COLO668 (cell line): ENCODE measurements at regions not wholly inside any gene's neighbourhood (a gene's known extent, or its start where the extent isn't known, plus 50 kb on each side); places are given as distances from the start of the nearest gene placed in this dataset.

Source experiments
- DNase-seq: peaks from one replicate; lab custom pipeline; 2025; ENCODE audit not compliant: unreplicated experiment; lab: John Stamatoyannopoulos, UW

DNA sequence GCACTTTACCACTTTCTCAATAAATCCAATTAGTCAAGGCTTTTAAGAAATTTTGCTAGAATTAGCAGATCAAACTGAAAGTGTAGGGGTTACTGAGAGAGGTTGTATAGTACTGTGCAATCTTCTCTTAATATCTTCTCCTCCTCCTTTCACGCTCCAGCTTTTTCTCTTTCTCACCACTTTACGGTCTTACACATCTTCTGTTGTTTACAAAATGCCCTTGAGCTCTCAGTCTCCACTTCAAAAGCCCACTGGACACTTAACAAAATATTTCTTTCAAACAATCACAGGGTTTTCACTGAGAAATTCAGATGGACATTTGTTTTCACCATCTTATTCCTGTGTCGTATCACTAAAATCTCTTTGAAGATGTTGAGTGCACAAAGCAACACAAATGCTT, 678.2 kb downstream of the ADGRL2 start:
- no peak for DNase-seq

DNA sequence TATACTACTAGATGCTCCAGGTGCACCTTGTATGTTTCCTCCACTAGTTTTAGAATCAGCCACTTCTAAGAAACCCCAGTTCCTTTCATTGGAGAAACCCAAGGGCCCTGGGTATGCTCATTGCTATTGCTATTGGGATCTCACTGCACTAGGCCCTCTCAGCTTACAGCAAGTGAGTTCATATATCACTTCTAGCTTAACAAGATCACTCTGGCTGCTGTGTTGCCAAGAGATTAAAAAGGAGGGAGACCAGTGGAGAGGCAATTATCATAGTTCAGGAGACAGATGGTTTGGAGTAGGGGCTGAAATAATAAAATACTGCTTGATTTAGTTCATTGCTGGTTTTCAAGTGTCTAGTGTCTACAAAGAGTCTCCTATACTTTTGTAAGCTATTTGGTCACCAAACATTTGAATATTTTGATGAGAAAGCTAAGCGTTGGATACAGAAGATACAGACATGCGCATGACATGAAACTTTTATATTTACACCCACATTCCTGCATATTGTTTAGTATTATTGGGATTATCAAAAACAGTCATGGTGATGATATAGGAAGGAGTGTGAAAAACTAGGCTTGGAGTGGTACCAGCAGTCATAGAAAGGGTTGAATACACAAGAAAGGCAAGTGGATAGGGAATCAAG, 671.9 kb downstream of the ADGRL2 start:
- no peak for DNase-seq

GRCh38 chr1:82466891-82467290, 666.2 kb downstream of the ADGRL2 start:
- no peak for DNase-seq

DNA sequence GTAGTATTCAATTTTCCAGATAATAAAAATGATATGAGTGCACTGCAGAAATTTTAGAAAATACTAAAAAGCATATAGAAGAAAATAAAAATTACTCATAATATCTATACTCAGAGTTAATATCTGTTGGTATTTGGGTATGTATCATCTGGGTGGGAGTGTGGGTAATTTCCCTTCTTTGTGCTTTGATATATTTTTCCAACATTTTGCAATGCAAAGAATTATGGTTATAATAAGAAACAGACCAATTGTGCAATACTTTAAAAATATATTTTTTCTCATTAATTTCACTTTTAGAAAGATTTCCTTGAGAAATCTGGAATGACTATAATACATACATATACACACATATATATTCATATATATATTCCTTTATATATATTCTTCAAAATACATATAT, 665.7 kb downstream of the ADGRL2 start:
- DNase-seq = no peak

GRCh38 chr1:82465024-82465423, 664.3 kb downstream of the ADGRL2 start:
- DNase-seq = no peak

GRCh38 chr1:82464362-82465001, 663.7 kb downstream of the ADGRL2 start:
- peak; percentile 78 for DNase-seq

DNA sequence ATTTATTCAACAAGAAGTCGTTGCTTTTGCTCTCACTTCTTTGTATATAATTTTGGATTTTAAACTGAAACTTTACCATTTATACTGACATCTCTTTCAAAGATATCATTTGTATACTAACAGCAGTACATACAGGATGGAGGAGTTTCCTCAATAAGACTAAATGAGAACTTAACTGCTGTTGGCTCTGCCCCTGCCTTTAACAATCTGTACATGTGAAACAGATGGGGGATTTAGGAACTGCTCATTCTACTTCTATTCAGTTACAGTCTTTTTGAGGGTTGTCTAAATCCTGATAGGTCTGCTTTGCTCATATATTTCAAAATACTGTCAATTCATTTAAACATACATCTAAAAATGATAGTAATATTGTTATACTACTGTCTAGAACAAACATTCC, 663.2 kb downstream of the ADGRL2 start:
- DNase-seq = no peak

DNA sequence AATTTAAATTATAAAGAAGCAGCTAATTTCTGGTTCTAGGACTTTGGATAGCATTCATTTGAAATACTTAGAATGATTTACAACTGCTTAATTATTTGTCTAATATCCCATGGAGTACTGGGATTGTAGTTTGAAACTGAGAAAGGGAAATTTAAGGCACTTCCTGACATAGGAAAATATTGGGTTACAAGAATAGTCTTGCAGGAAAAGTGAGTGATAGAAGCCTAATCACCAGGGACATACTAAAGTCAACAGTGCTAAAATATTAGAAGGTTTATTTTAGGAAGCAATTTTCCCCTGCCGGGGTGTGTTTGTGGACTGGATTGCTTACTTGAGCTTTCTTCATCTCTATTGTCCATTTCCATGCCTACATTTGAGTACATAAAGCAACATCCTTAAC, 661.6 kb downstream of the ADGRL2 start:
- DNase-seq = no peak

DNA sequence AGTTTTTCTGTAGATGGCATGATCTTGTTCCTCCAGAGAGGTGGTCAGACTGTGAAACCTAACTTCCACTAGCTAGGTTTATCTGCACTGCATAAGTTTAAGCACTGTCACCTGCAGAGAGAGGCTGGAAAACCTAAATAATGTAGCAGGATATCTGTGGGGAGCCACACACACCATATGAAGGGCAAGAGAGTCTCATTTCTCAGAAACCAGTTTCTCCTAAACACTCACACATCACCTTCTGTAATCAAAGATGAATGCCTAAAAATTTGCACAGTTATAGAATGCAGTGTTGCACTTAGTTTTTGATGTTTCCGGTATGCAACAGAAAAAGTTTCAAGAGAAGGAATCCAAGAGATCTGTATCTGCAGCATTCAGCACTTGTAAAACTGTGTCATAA, 654.6 kb downstream of the ADGRL2 start:
- DNase-seq = no peak

GRCh38 chr1:82454431-82454830, 653.7 kb downstream of the ADGRL2 start:
- DNase-seq = no peak

DNA sequence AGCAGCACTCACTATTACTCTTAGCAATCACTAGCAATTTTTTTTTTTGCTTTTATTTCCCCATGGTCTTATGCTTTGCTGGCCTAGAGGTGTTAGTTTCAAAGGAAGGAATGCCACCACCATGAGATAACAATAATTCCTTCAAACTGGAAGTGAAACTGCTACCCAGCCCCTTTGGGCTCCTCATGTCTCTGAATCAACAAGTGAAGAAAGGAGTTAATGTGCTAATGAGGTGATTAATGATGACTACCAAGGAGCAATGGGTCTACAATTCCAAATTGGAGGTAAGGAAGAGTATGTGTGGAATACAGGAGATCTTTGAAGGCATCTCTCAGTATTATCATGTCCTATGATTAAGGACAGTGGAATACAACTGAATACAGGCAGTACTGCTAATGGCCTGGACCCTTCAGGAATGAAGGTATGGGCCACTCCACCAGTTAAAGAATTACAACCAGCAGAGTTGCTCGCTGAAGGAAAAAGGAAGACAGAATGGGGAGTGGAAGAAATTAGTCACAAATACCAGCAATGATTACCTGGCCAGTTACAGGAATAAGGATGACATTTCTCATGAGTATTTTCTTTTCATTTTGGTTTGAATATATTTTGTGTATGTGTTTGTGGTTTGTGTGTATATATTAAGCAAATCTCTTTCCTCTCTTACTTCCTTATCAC, 652.9 kb downstream of the ADGRL2 start:
- no peak for DNase-seq

GRCh38 chr1:82452096-82452495, 651.4 kb downstream of the ADGRL2 start:
- DNase-seq = no peak

- no peak for DNase-seq
These were observed 650.5 kb downstream of the ADGRL2 start for GRCh38 chr1:82451191-82451590.

DNA sequence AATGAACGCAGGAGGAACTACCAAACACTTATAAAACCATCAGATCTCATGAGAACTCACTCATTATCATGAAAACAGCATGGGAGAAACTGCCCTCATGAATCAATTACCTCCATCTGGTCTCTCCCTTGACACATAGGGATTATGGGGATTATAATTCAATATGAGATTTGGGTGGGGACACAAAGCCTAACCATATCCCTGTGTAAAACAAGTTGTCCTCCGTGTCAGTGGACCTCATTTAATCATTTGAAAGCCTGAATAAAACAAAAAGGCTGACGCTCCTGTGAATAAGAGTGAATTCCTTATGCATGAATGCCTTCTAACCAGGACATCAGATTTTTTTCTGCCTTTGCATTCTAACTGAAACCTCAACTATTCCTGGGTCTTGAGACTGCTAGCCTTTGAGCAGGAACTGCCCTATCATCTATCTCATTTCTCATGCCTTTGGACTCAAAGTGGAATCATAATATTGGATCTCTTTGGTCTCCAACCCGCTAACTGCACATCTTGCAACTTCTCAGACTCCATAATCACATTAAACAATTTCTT, 648.8 kb downstream of the ADGRL2 start:
- DNase-seq = no peak

DNA sequence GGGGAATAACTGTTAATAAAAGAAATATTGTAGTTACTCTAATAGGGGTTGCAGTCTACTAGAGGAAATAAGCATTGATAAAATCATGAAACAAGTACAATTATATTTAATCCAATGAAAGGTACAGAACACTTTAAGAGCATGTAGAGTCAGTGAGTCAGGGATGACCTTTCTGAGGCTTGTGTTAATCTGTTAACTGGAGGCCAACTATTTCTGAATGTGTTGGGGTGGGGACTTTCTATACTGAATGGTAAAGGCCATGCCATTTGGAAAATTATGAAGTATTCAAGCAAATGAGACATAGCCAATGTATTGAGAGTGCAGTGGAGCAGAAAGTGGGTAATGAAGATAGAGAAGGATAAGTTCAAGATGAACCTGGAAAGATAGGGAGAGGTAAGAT, 646.2 kb downstream of the ADGRL2 start:
- DNase-seq = no peak

DNA sequence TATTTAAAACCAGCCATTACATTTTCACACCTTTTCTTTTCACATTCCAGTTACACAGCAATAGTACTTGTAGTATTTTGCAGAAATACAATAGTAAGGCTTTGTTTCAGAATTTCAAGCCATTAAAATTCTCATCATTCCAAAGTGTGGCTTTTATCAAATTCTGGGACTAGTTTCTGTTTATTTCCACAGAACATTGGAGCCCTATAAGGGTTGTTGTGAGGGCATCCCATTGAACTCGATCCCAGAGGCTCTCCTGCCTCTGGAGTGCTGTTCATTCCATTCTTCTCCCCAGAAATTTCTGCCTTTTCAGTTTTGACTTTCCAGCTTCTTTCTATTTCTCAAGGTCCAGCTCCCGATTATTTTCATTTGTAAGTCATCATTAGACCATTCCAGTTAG, 645.5 kb downstream of the ADGRL2 start:
- DNase-seq = no peak

- no peak for DNase-seq
These were observed 645.1 kb downstream of the ADGRL2 start for GRCh38 chr1:82445827-82446226.

DNA sequence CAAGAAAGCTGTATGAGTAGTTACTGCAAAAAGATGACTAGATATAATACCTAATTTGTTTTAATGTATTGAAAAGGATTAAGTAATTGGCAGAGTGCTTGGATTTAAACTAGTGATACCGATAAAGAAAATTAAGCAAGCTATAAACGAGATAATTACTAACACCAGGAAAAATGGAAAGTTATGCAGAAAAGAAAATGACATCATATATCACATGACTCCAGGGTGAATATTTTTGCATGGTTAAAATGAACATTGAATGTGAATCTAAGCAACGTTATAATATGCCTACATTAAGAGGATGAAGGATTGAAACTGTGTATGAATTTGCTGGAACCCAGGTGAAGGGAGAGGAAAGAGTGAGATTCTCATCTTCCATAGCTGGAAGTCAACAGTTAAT, 644.4 kb downstream of the ADGRL2 start:
- no peak for DNase-seq

DNA sequence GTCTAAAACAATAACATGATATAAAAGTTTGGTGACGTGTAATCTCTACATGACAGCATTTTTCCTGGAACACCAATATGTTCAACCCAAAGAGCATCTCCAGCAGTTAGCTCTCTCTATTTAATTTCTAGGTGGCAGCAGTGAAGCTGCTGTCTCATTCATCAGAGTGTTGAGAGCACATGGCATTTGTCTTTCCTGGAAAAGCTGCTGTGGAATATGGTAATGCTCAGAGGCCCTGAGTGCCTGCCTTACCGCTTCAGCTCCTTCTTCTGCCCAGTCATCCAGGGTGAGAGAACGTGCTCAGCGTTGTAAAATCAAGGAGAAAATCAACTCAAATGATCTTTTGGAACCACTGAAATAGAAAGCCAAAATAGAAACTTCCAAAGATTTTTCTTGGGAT, 640.7 kb downstream of the ADGRL2 start:
- DNase-seq = no peak

GRCh38 chr1:82423174-82423815, 622.6 kb downstream of the ADGRL2 start:
- no peak for DNase-seq

DNA sequence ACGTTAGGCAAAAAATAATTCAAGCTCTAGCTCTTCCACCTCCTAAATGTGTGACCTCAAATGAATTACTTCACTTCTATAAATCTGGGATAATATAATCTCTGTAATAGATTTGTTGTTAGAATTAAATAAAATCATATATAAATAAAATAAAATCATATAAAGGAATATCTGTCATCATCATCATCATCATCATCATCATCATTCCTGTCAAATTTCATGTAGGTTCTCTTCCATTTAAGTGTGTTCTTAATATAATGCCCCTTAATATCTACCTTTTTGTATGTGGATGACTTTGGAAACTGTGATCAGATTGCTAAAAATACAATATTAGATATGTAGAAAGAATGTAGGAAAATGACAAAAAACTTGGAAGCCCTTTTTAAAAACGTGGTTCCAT, 621.0 kb downstream of the ADGRL2 start:
- DNase-seq = no peak

GRCh38 chr1:82420584-82420983, 619.9 kb downstream of the ADGRL2 start:
- no peak for DNase-seq
